Stimulated activated CD4-positive, alpha-beta T cell treated with anti-CD3 and anti-CD28 coated beads, Interleukin-12 subunit alpha, Interleukin-12 subunit beta, amount 100 ng/mL, for 48 hours (primary cell): ENCODE measurements at regions not wholly inside any gene's neighbourhood (a gene's known extent, or its start where the extent isn't known, plus 50 kb on each side); places are given as distances from the start of the nearest gene placed in this dataset.
"Not testable (repeated sequence)": the region's sequence is repeated elsewhere in the genome, so short reads cannot be mapped to it uniquely, and the experiment has no call there.

Experiments
- DNase-seq, 3 donors: peaks; one replicate each; pipeline ENCODE4 v3.0.0-alpha.2; 2020; ENCODE audit warnings: low read depth in 2 of 3, low spot score in 1 of 3

GRCh38 chr2:52498077-52498750 lies 1269.4 kb upstream of the CHAC2 start:
- no peak for DNase-seq

GRCh38 chr2:52495816-52496215 lies 1271.8 kb upstream of the CHAC2 start:
- no peak for DNase-seq

- DNase-seq = no peak
Observed at GRCh38 chr2:52477166-52477565, 1290.4 kb upstream of the CHAC2 start.

GRCh38 chr2:52475590-52475989 lies 1292.0 kb upstream of the CHAC2 start:
- no peak for DNase-seq

- DNase-seq = no peak
Observed at GRCh38 chr2:52474091-52474490, 1293.5 kb upstream of the CHAC2 start.

- no peak for DNase-seq
Observed at GRCh38 chr2:52473526-52473925, 1294.1 kb upstream of the CHAC2 start.

GRCh38 chr2:52470457-52470856 lies 1297.1 kb upstream of the CHAC2 start:
- not testable (repeated sequence) for DNase-seq

- no peak for DNase-seq
Observed at GRCh38 chr2:52467189-52467588, 1300.4 kb upstream of the CHAC2 start.

GRCh38 chr2:52465287-52465686 lies 1302.3 kb upstream of the CHAC2 start:
- no peak for DNase-seq

GRCh38 chr2:52463457-52463856 lies 1304.1 kb upstream of the CHAC2 start:
- DNase-seq = no peak

GRCh38 chr2:52456561-52457377 lies 1310.8 kb upstream of the CHAC2 start:
- DNase-seq = no peak

- DNase-seq = no peak
Observed at GRCh38 chr2:52454962-52455361, 1312.6 kb upstream of the CHAC2 start.

GRCh38 chr2:52452201-52452600 lies 1315.4 kb upstream of the CHAC2 start:
- DNase-seq = no peak

- no peak for DNase-seq
Observed at GRCh38 chr2:52445686-52446085, 1321.9 kb upstream of the CHAC2 start.

- no peak for DNase-seq
Observed at GRCh38 chr2:52431352-52431760, 1336.2 kb upstream of the CHAC2 start.

GRCh38 chr2:52429740-52430139 lies 1337.9 kb upstream of the CHAC2 start:
- DNase-seq = no peak

GRCh38 chr2:52429171-52429570 lies 1338.4 kb upstream of the CHAC2 start:
- no peak for DNase-seq

GRCh38 chr2:52428224-52428623 lies 1339.4 kb upstream of the CHAC2 start:
- no peak for DNase-seq

- no peak for DNase-seq
Observed at GRCh38 chr2:52423655-52424054, 1343.9 kb upstream of the CHAC2 start.

GRCh38 chr2:52423111-52423510 lies 1344.5 kb upstream of the CHAC2 start:
- no peak for DNase-seq

- no peak for DNase-seq
Observed at GRCh38 chr2:52416340-52416739, 1351.3 kb upstream of the CHAC2 start.

GRCh38 chr2:52414561-52415295 lies 1352.9 kb upstream of the CHAC2 start:
- DNase-seq = no peak
